Sigmoid colon (tissue), 4 donors: ENCODE measurements at regions not wholly inside any gene's neighbourhood (a gene's known extent, or its start where the extent isn't known, plus 50 kb on each side); places are given as distances from the start of the nearest gene placed in this dataset.

Experiments used
- CTCF ChIP-seq, 4 experiments: fragments of 450-650 bp in 3 of 4; fragments of 200-600 bp in 1 of 4; IDR thresholded peaks; one replicate each; pipeline ENCODE4 v1.5.1; 2016 to 2019; ENCODE audit warnings: antibody characterized with exemption in 4 of 4, mild to moderate bottlenecking in 3 of 4, moderate library complexity in 2 of 4
- EP300 ChIP-seq, 4 donors: sonication (generic); formaldehyde crosslinking; IDR thresholded peaks; one replicate each; pipeline ENCODE4 v1.6.1; 2017; ENCODE audit warnings: antibody characterized with exemption in 4 of 4
- POLR2A ChIP-seq, 2 donors: fragments of 450-650 bp; IDR thresholded peaks; one replicate each; pipeline ENCODE4 v1.6.1; 2016; ENCODE audit warnings: antibody characterized with exemption in 2 of 2, mild to moderate bottlenecking in 2 of 2, moderate library complexity in 2 of 2

GRCh38 chr6:139480356-139481165, 106.1 kb upstream of the CITED2 start:
- TF ChIP-seq POLR2A (IDR thresholded peaks at IDR 0.05) (no peak), CTCF (IDR thresholded peaks at IDR 0.05) (no peak), EP300 (IDR thresholded peaks at IDR 0.05) (no peak)
